ENCODE measurements at regions not wholly inside any gene's neighbourhood (a gene's known extent, or its start where the extent isn't known, plus 50 kb on each side); places are given as distances from the start of the nearest gene placed in this dataset.
"Not testable (repeated sequence)": the region's sequence is repeated elsewhere in the genome, so short reads cannot be mapped to it uniquely, and the experiment has no call there.

- DNase-seq: no peak
These were observed 171.4 kb upstream of the NPY2R start for GRCh38 chr4:155037031-155037430.

DNA sequence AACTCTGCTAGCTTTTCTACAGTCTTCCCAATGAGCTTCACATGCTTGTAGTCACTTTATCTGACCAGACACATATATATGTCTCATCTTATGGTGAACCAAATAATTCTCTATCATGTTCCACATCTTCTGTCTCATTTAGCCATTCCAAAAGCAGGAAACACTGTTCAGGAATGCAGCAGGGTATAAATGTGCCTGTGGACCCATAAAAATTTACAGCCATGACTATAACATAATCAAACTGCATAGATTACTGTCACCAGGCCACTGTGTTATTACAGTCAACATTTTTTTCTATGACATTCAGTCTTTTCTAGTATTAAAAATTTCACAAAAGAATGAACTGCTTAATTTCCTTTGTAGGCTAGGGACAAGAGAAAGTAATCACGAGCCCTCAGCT, 170.0 kb upstream of the NPY2R start:
- no peak for DNase-seq

GRCh38 chr4:155039162-155039561, 169.3 kb upstream of the NPY2R start:
- no peak for DNase-seq

- DNase-seq: no peak
These were observed 168.4 kb upstream of the NPY2R start for GRCh38 chr4:155040031-155040430.

DNA sequence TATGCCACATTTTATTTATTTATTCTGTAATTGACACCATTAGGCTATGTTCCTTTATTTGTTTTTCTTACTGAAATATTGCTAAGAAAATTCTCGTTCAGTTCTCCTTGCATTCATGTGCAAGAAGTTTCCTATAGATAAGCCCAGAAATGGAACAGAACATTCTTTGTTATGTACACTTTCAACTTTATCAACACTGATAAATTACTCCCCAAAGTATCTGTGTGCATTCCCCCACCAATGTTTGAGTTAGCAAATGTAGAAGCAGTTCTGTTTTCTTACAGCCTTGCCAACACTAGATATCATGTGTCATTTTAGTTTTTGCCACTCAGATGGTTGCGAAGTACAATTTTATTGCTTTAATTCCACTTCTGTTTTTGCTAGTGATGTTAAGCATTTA, 166.4 kb upstream of the NPY2R start:
- no peak for DNase-seq

DNA sequence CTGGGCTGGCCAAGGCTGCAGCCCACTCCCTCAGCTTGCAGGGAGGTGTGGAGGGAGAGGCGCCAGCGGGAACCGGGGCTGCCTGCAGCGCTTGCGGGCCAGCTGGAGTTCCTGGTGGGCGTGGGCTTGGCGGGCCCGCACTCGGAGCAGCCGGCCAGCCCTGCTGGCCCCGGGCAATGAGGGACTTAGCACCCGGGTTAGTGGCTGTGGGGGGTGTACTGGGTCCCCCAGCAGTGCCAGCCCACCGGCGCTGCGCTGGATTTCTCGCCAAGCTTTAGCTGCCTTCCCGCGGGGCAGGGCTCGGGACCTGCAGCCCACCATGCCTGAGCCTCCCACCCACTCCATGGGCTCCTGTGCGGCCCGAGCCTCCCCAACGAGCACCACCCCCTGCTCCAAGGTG, 164.2 kb upstream of the NPY2R start:
- DNase-seq: not testable (repeated sequence)

- DNase-seq: no peak
These were observed 160.7 kb upstream of the NPY2R start for GRCh38 chr4:155047755-155048154.

GRCh38 chr4:155054042-155054441, 154.4 kb upstream of the NPY2R start:
- DNase-seq: not testable (repeated sequence)

GRCh38 chr4:155060419-155060818, 148.0 kb upstream of the NPY2R start:
- no peak for DNase-seq

GRCh38 chr4:155060873-155061272, 147.6 kb upstream of the NPY2R start:
- DNase-seq: no peak

DNA sequence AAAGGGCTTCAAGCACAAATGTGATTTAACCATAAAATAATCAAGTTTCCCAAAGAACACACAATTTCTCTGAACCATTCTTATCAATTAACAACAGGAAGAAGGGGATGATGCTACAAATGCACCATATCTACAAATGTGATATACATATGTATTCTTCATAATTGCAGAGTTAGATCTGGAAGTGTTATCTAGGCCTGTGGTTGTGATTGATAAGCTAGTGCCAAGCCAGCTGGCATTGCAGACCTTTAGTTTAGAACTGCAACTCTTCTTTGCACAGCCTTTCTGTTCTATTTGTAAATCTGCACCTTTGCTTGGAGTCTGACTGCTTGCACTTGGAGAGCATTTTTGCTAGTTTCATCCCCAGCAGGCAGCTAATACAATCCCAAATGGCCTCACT, 145.5 kb upstream of the NPY2R start:
- no peak for DNase-seq

GRCh38 chr4:155064934-155065333, 143.5 kb upstream of the NPY2R start:
- DNase-seq: not testable (repeated sequence)

DNA sequence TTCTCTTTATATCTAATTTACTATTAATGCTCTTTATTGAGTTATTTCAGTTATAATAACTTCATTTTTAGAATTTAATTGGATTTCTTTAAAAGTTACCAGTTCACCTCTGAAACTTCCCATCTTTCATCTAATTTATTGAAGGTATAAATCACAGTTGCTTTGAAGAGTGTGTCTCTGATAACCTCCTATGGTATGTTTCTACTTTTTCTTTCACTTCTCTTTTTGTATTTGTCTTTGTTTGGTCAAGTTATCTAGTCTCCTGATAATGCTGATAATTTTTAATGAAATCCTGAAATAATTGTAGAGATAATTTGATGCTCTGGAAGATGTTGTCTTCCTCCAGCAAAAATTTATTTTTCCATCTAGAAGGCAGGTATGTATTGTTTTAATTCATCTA, 141.6 kb upstream of the NPY2R start:
- DNase-seq: no peak

DNA sequence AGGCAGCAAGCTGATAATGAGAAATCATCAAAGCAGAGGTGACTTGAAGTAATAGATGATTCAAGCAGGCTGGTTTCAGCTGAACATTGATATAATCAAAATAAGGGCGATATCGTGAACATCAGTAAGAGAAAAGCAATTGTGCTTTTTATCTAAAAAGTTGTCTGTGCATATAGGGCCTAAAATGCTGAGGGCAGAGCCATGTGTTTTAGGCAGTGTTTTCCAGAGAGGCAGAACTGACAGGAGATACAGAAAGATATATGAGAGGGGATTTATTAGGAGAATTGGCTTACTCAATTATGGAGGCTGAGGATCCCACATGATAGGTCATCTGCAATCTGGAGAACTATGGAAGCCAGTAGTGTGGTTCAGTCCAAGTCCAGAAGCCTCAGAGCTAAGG, 136.5 kb upstream of the NPY2R start:
- no peak for DNase-seq

- DNase-seq: no peak
These were observed 136.0 kb upstream of the NPY2R start for GRCh38 chr4:155072417-155072816.

GRCh38 chr4:155073852-155074251, 134.6 kb upstream of the NPY2R start:
- DNase-seq: no peak

GRCh38 chr4:155076256-155076785, 132.1 kb upstream of the NPY2R start:
- DNase-seq: no peak

DNA sequence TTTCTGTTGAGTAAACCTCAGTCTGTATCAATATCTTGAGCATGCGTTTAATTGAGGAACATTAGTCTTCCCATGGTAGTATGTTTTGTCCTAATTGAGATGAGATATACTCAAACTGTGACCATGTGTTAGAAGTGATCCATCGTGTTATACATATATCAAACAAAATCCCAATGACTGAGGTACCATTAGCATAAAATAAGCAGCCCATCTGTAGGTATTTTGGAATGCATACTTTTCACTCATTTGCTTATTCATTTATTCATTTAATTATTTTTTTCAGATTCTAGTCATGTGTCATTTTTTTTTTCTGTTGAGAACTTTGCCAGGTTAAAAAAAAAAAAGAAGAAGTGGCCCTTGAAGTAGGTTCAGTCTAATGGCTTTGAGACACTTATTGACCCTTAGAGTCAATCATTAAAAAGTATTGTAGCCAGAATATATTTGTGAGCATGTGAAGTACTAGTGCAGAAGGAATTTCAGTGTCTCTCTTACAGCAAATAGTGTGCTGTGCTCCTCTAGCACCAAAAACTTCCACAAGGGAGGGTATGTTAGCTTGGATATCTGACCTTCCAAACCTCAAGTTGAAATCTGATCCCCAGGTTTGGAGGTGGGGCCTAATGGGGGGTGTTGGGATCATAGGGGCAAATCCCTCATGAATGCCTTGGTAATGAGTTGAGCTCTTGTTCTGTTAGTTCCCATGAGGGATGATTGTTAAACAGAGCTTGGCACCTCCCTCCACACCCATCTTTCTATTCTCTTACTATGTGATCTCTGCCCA, 130.8 kb upstream of the NPY2R start:
- no peak for DNase-seq

DNA sequence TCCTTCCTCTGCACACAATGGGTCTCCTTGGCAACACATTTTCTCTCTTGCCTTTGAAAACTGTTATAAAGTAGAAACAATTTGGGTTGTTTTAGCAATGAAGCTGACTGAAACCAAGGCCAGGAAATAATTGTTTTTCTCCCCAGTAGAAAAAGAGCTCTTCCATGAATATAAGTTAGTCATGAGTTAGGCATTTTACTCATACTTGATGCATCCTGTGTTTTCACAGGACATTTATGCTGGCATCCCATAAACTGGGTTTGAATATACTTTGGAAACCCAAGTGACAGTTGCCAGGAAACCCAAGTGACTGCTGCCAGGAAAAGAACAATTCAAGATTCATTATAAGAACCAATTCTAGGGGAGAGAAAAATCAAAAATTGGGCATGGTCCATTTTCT, 128.6 kb upstream of the NPY2R start:
- DNase-seq: no peak

- no peak for DNase-seq
These were observed 127.2 kb upstream of the NPY2R start for GRCh38 chr4:155081222-155081621.

GRCh38 chr4:155085843-155086530, 122.4 kb upstream of the NPY2R start:
- no peak for DNase-seq

GRCh38 chr4:155094201-155094820, 114.1 kb upstream of the NPY2R start:
- no peak for DNase-seq

DNA sequence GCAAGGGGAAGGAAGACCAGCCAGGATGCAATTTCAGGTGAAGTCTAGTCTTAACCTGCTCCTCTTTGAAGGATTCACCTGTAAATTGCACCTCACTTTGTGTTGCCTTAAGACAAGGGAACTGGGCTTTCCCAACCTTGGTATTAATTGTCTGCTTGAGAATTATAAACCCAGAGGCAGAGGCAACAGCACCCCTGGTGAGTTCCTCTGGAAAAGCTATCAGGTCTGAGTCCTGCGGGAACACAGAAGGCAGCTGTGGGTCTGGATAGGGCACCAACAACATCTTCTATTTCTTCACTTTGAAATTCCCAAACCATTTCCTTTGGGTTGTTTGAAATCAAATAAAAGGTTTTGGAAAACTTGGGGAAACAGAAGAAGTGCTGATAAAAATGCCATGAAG, 109.2 kb upstream of the NPY2R start:
- DNase-seq: no peak

GRCh38 chr4:155106629-155107028, 101.8 kb upstream of the NPY2R start:
- DNase-seq: no peak
